ENCODE measurements at regions not wholly inside any gene's neighbourhood (a gene's known extent, or its start where the extent isn't known, plus 50 kb on each side); places are given as distances from the start of the nearest gene placed in this dataset.

GRCh38 chr5:155750101-155750500 is 576.9 kb upstream of the SGCD start:
- Histone ChIP-seq H3K9me3 (ENCODE audit: low read length) (no peaks in the 10 kb centered on the region), H2AFZ (ENCODE audit: low read depth, low read length) (no peak overlapping the region), H3K36me3 (ENCODE audit: insufficient read depth, low read length) (no peaks in the 10 kb centered on the region), H3K27me3 (ENCODE audit: insufficient read depth, low read length) (no peaks in the 10 kb centered on the region), H3K4me3 (ENCODE audit: low read length) (no peak overlapping the region), H3K4me1 (ENCODE audit: insufficient read depth, low read length) (no peaks in the 10 kb centered on the region)

GRCh38 chr5:155750571-155750970 is 576.4 kb upstream of the SGCD start:
- Histone ChIP-seq H3K36me3 (ENCODE audit: insufficient read depth, low read length) (no peaks in the 10 kb centered on the region), H3K4me1 (ENCODE audit: insufficient read depth, low read length) (no peaks in the 10 kb centered on the region), H3K4me3 (ENCODE audit: low read length) (no peak overlapping the region), H2AFZ (ENCODE audit: low read depth, low read length) (no peak overlapping the region), H3K9me3 (ENCODE audit: low read length) (no peaks in the 10 kb centered on the region), H3K27me3 (ENCODE audit: insufficient read depth, low read length) (no peaks in the 10 kb centered on the region)

GRCh38 chr5:155753943-155754581 is 572.9 kb upstream of the SGCD start:
- no peaks in the 10 kb centered on the region for H3K9me3 ChIP-seq (ENCODE audit: low read length)
- H3K27me3 ChIP-seq (ENCODE audit: insufficient read depth, low read length): no peaks in the 10 kb centered on the region
- H3K4me3 ChIP-seq (ENCODE audit: low read length): no peak overlapping the region
- no peak overlapping the region for H2AFZ ChIP-seq (ENCODE audit: low read depth, low read length)
- H3K36me3 ChIP-seq (ENCODE audit: insufficient read depth, low read length): no peaks in the 10 kb centered on the region
- H3K4me1 ChIP-seq (ENCODE audit: insufficient read depth, low read length): no peaks in the 10 kb centered on the region

GRCh38 chr5:155759252-155759651 is 567.7 kb upstream of the SGCD start:
- Histone ChIP-seq H3K4me1 (ENCODE audit: insufficient read depth, low read length) (no peaks in the 10 kb centered on the region), H2AFZ (ENCODE audit: low read depth, low read length) (no peak overlapping the region), H3K9me3 (ENCODE audit: low read length) (no peaks in the 10 kb centered on the region), H3K27me3 (ENCODE audit: insufficient read depth, low read length) (no peaks in the 10 kb centered on the region), H3K36me3 (ENCODE audit: insufficient read depth, low read length) (no peaks in the 10 kb centered on the region), H3K4me3 (ENCODE audit: low read length) (no peak overlapping the region)

- Histone ChIP-seq H3K4me1 (ENCODE audit: insufficient read depth, low read length) (no peaks in the 10 kb centered on the region), H3K36me3 (ENCODE audit: insufficient read depth, low read length) (no peaks in the 10 kb centered on the region), H3K9me3 (ENCODE audit: low read length) (no peaks in the 10 kb centered on the region), H3K27me3 (ENCODE audit: insufficient read depth, low read length) (no peaks in the 10 kb centered on the region), H3K4me3 (ENCODE audit: low read length) (no peak overlapping the region), H2AFZ (ENCODE audit: low read depth, low read length) (no peak overlapping the region)
Measured at GRCh38 chr5:155759984-155760383, 567.0 kb upstream of the SGCD start.

GRCh38 chr5:155761502-155761901 is 565.5 kb upstream of the SGCD start:
- Histone ChIP-seq H3K4me1 (ENCODE audit: insufficient read depth, low read length) (no peaks in the 10 kb centered on the region), H3K36me3 (ENCODE audit: insufficient read depth, low read length) (no peaks in the 10 kb centered on the region), H3K9me3 (ENCODE audit: low read length) (no peaks in the 10 kb centered on the region), H2AFZ (ENCODE audit: low read depth, low read length) (no peak overlapping the region), H3K4me3 (ENCODE audit: low read length) (no peak overlapping the region), H3K27me3 (ENCODE audit: insufficient read depth, low read length) (no peaks in the 10 kb centered on the region)

GRCh38 chr5:155765715-155766114 is 561.2 kb upstream of the SGCD start:
- Histone ChIP-seq H3K9me3 (ENCODE audit: low read length) (no peaks in the 10 kb centered on the region), H2AFZ (ENCODE audit: low read depth, low read length) (no peak overlapping the region), H3K4me1 (ENCODE audit: insufficient read depth, low read length) (no peaks in the 10 kb centered on the region), H3K4me3 (ENCODE audit: low read length) (no peak overlapping the region), H3K36me3 (ENCODE audit: insufficient read depth, low read length) (no peaks in the 10 kb centered on the region), H3K27me3 (ENCODE audit: insufficient read depth, low read length) (no peaks in the 10 kb centered on the region)

GRCh38 chr5:155767470-155767869 is 559.5 kb upstream of the SGCD start:
- Histone ChIP-seq H3K36me3 (ENCODE audit: insufficient read depth, low read length) (no peaks in the 10 kb centered on the region), H3K4me1 (ENCODE audit: insufficient read depth, low read length) (no peaks in the 10 kb centered on the region), H2AFZ (ENCODE audit: low read depth, low read length) (no peak overlapping the region), H3K27me3 (ENCODE audit: insufficient read depth, low read length) (no peaks in the 10 kb centered on the region), H3K9me3 (ENCODE audit: low read length) (no peaks in the 10 kb centered on the region), H3K4me3 (ENCODE audit: low read length) (no peak overlapping the region)

- H3K36me3 ChIP-seq (ENCODE audit: insufficient read depth, low read length): no peaks in the 10 kb centered on the region
Measured at GRCh38 chr5:155768332-155768731, 558.6 kb upstream of the SGCD start.

GRCh38 chr5:155772009-155772662 is 554.8 kb upstream of the SGCD start:
- H3K9me3 ChIP-seq (ENCODE audit: low read length): no peaks in the 10 kb centered on the region
- no peak overlapping the region for H3K4me3 ChIP-seq (ENCODE audit: low read length)
- H3K36me3 ChIP-seq (ENCODE audit: insufficient read depth, low read length): no peaks in the 10 kb centered on the region
- H3K4me1 ChIP-seq (ENCODE audit: insufficient read depth, low read length): no peaks in the 10 kb centered on the region
- no peak overlapping the region for H2AFZ ChIP-seq (ENCODE audit: low read depth, low read length)
- H3K27me3 ChIP-seq (ENCODE audit: insufficient read depth, low read length): no peaks in the 10 kb centered on the region

More at GRCh38 chr5:155768332-155768731, 558.6 kb upstream of the SGCD start:
- Histone ChIP-seq H2AFZ (ENCODE audit: low read depth, low read length) (no peak overlapping the region), H3K4me3 (ENCODE audit: low read length) (no peak overlapping the region), H3K9me3 (ENCODE audit: low read length) (no peaks in the 10 kb centered on the region), H3K27me3 (ENCODE audit: insufficient read depth, low read length) (no peaks in the 10 kb centered on the region), H3K4me1 (ENCODE audit: insufficient read depth, low read length) (no peaks in the 10 kb centered on the region)

GRCh38 chr5:155773680-155774079 is 553.3 kb upstream of the SGCD start:
- Histone ChIP-seq H3K9me3 (ENCODE audit: low read length) (no peaks in the 10 kb centered on the region), H2AFZ (ENCODE audit: low read depth, low read length) (no peak overlapping the region), H3K4me3 (ENCODE audit: low read length) (no peak overlapping the region), H3K4me1 (ENCODE audit: insufficient read depth, low read length) (no peaks in the 10 kb centered on the region), H3K36me3 (ENCODE audit: insufficient read depth, low read length) (no peaks in the 10 kb centered on the region), H3K27me3 (ENCODE audit: insufficient read depth, low read length) (no peaks in the 10 kb centered on the region)

GRCh38 chr5:155780260-155780659 is 546.7 kb upstream of the SGCD start:
- Histone ChIP-seq H2AFZ (ENCODE audit: low read depth, low read length) (no peak overlapping the region), H3K36me3 (ENCODE audit: insufficient read depth, low read length) (no peaks in the 10 kb centered on the region), H3K9me3 (ENCODE audit: low read length) (no peaks in the 10 kb centered on the region), H3K27me3 (ENCODE audit: insufficient read depth, low read length) (no peaks in the 10 kb centered on the region), H3K4me3 (ENCODE audit: low read length) (no peak overlapping the region), H3K4me1 (ENCODE audit: insufficient read depth, low read length) (no peaks in the 10 kb centered on the region)

GRCh38 chr5:155783246-155783645 is 543.7 kb upstream of the SGCD start:
- H3K4me3 ChIP-seq (ENCODE audit: low read length): no peak overlapping the region
- H3K36me3 ChIP-seq (ENCODE audit: insufficient read depth, low read length): no peaks in the 10 kb centered on the region
- no peak overlapping the region for H2AFZ ChIP-seq (ENCODE audit: low read depth, low read length)
- H3K27me3 ChIP-seq (ENCODE audit: insufficient read depth, low read length): no peaks in the 10 kb centered on the region
- no peaks in the 10 kb centered on the region for H3K4me1 ChIP-seq (ENCODE audit: insufficient read depth, low read length)
- H3K9me3 ChIP-seq (ENCODE audit: low read length): no peaks in the 10 kb centered on the region

GRCh38 chr5:155783791-155784190 is 543.2 kb upstream of the SGCD start:
- Histone ChIP-seq H3K27me3 (ENCODE audit: insufficient read depth, low read length) (no peaks in the 10 kb centered on the region), H3K9me3 (ENCODE audit: low read length) (no peaks in the 10 kb centered on the region)

More at GRCh38 chr5:155783791-155784190, 543.2 kb upstream of the SGCD start:
- no peaks in the 10 kb centered on the region for H3K4me1 ChIP-seq (ENCODE audit: insufficient read depth, low read length)
- no peak overlapping the region for H3K4me3 ChIP-seq (ENCODE audit: low read length)
- H3K36me3 ChIP-seq (ENCODE audit: insufficient read depth, low read length): no peaks in the 10 kb centered on the region
- H2AFZ ChIP-seq (ENCODE audit: low read depth, low read length): no peak overlapping the region
